ENCODE measurements at regions not wholly inside any gene's neighbourhood (a gene's known extent, or its start where the extent isn't known, plus 50 kb on each side); places are given as distances from the start of the nearest gene placed in this dataset.

- no peak overlapping the region for H2AFZ ChIP-seq (ENCODE audit: low read length)
- no peaks in the 10 kb centered on the region for H3K79me2 ChIP-seq (ENCODE audit: control insufficient read depth, insufficient read depth, low read length)
- H3K9ac ChIP-seq (ENCODE audit: insufficient read depth, low read length) = no peak overlapping the region
- no peak for TF ChIP-seq CTCF (conservative IDR thresholded peaks at IDR 0.05 in 1 of 2, IDR thresholded peaks at IDR 0.05 in 1 of 2; ENCODE audit: low read depth in 1 of 2, low read length in 2 of 2)
- TF ChIP-seq EZH2 (IDR thresholded peaks at IDR 0.05; ENCODE audit: low read length, missing control alignments) = no peak
- no peaks in the 10 kb centered on the region for H3K9me3 ChIP-seq (ENCODE audit: control insufficient read depth, insufficient read depth, low read depth, low read length)
- peak in 1 of 2 donors; percentile 13 for DNase-seq (ENCODE audit: low read depth in 2 of 2)
- H3K27ac ChIP-seq (ENCODE audit: insufficient read depth, low read length) = no peak overlapping the region
- no peaks in the 10 kb centered on the region for H4K20me1 ChIP-seq (ENCODE audit: control insufficient read depth, extremely low read depth, insufficient read depth, low read length)
- no peak overlapping the region for H3K4me3 ChIP-seq (replicated peaks in 1 of 4; ENCODE audit: control extremely low read depth in 1 of 4, insufficient read depth in 1 of 4, low read depth in 3 of 4, low read length in 4 of 4)
- no peaks in the 10 kb centered on the region for H3K4me1 ChIP-seq (ENCODE audit: control insufficient read depth, extremely low read depth, insufficient read depth, low read length)
- no peak overlapping the region for H3K4me2 ChIP-seq (ENCODE audit: extremely low read depth, insufficient read depth, low read length)
- H3K27me3 ChIP-seq (ENCODE audit: control insufficient read depth, insufficient read depth, low read length) = no peaks in the 10 kb centered on the region
- no peaks in the 10 kb centered on the region for H3K36me3 ChIP-seq (ENCODE audit: control insufficient read depth, insufficient read depth, low read length)
Measured at GRCh38 chr4:188697243-188697642, 558.0 kb downstream of the TRIML1 start.

GRCh38 chr4:188701952-188702351 lies 562.7 kb downstream of the TRIML1 start:
- no peak overlapping the region for H3K4me2 ChIP-seq (ENCODE audit: extremely low read depth, insufficient read depth, low read length)
- H3K36me3 ChIP-seq (ENCODE audit: control insufficient read depth, insufficient read depth, low read length) = no peaks in the 10 kb centered on the region
- H3K27ac ChIP-seq (ENCODE audit: insufficient read depth, low read length) = no peak overlapping the region
- no peaks in the 10 kb centered on the region for H3K4me1 ChIP-seq (ENCODE audit: control insufficient read depth, extremely low read depth, insufficient read depth, low read length)
- H3K79me2 ChIP-seq (ENCODE audit: control insufficient read depth, insufficient read depth, low read length) = no peaks in the 10 kb centered on the region
- H3K27me3 ChIP-seq (ENCODE audit: control insufficient read depth, insufficient read depth, low read length) = no peaks in the 10 kb centered on the region
- H3K9ac ChIP-seq (ENCODE audit: insufficient read depth, low read length) = no peak overlapping the region
- no peaks in the 10 kb centered on the region for H4K20me1 ChIP-seq (ENCODE audit: control insufficient read depth, extremely low read depth, insufficient read depth, low read length)
- TF ChIP-seq CTCF (conservative IDR thresholded peaks at IDR 0.05 in 1 of 2, IDR thresholded peaks at IDR 0.05 in 1 of 2; ENCODE audit: low read depth in 1 of 2, low read length in 2 of 2) (no peak), EZH2 (IDR thresholded peaks at IDR 0.05; ENCODE audit: low read length, missing control alignments) (no peak)
- no peak overlapping the region for H3K4me3 ChIP-seq (replicated peaks in 1 of 4; ENCODE audit: control extremely low read depth in 1 of 4, insufficient read depth in 1 of 4, low read depth in 3 of 4, low read length in 4 of 4)
- no peak for DNase-seq (ENCODE audit: low read depth in 2 of 2)
- no peak overlapping the region for H2AFZ ChIP-seq (ENCODE audit: low read length)
- no peaks in the 10 kb centered on the region for H3K9me3 ChIP-seq (ENCODE audit: control insufficient read depth, insufficient read depth, low read depth, low read length)

GRCh38 chr4:188704288-188704687 lies 565.0 kb downstream of the TRIML1 start:
- Histone ChIP-seq H3K27me3 (ENCODE audit: control insufficient read depth, insufficient read depth, low read length) (no peaks in the 10 kb centered on the region), H4K20me1 (ENCODE audit: control insufficient read depth, extremely low read depth, insufficient read depth, low read length) (no peaks in the 10 kb centered on the region), H3K27ac (ENCODE audit: insufficient read depth, low read length) (no peak overlapping the region), H3K79me2 (ENCODE audit: control insufficient read depth, insufficient read depth, low read length) (no peaks in the 10 kb centered on the region), H3K4me2 (ENCODE audit: extremely low read depth, insufficient read depth, low read length) (no peak overlapping the region), H3K9ac (ENCODE audit: insufficient read depth, low read length) (no peak overlapping the region), H3K9me3 (ENCODE audit: control insufficient read depth, insufficient read depth, low read depth, low read length) (no peaks in the 10 kb centered on the region), H2AFZ (ENCODE audit: low read length) (no peak overlapping the region), H3K4me3 (replicated peaks in 1 of 4; ENCODE audit: control extremely low read depth in 1 of 4, insufficient read depth in 1 of 4, low read depth in 3 of 4, low read length in 4 of 4) (no peak overlapping the region), H3K36me3 (ENCODE audit: control insufficient read depth, insufficient read depth, low read length) (no peaks in the 10 kb centered on the region), H3K4me1 (ENCODE audit: control insufficient read depth, extremely low read depth, insufficient read depth, low read length) (no peaks in the 10 kb centered on the region)
- no peak for DNase-seq (ENCODE audit: low read depth in 2 of 2)
- no peak for TF ChIP-seq CTCF (conservative IDR thresholded peaks at IDR 0.05 in 1 of 2, IDR thresholded peaks at IDR 0.05 in 1 of 2; ENCODE audit: low read depth in 1 of 2, low read length in 2 of 2)
- no peak for TF ChIP-seq EZH2 (IDR thresholded peaks at IDR 0.05; ENCODE audit: low read length, missing control alignments)

Data from fibroblast of lung (primary cell).